ENCODE measurements at regions not wholly inside any gene's neighbourhood (a gene's known extent, or its start where the extent isn't known, plus 50 kb on each side); places are given as distances from the start of the nearest gene placed in this dataset.
A peak's percentile ranks its signal among the peaks of the same experiment; 100 is the strongest.

GRCh38 chr20:6466075-6466810 lies 301.2 kb upstream of the BMP2 start:
- H3K4me3 ChIP-seq (replicated peaks in 1 of 3; ENCODE audit: insufficient read depth in 1 of 3, low read depth in 2 of 3, low read length in 3 of 3), result no peak overlapping the region
- H2AFZ ChIP-seq (ENCODE audit: low read length), result no peak overlapping the region
- H3K79me2 ChIP-seq (ENCODE audit: insufficient read depth, low read length), result no peaks in the 10 kb centered on the region
- peak; percentile 68 for DNase-seq (ENCODE audit: low spot score)
- H3K4me1 ChIP-seq (ENCODE audit: insufficient read depth, low read length), result peaks cover 14% of the 10 kb centered on the region
- H3K4me2 ChIP-seq (ENCODE audit: low read depth, low read length), result no peak overlapping the region
- H3K36me3 ChIP-seq (replicated peaks in 1 of 2; ENCODE audit: control insufficient read depth in 1 of 2, insufficient read depth in 2 of 2, low read length in 2 of 2), result no peaks in the 10 kb centered on the region
- in situ Hi-C loops (cut with HindIII; ENCODE audit: extremely low pct_ligation_motif_present, low pct_unique_long_range_greater_than_20kb), result no loop called here
- FAIRE-seq, result no peak
- no TSS peak for BruUV-seq (replicated peaks)
- ATAC-seq, result peak; percentile 91
- ChIA-PET POLR2A (interaction anchor here (0.8 to 1.5 kb wide), 2 partner anchors 23 to 146 kb away, joined by 3 to 11 read pairs; no protein-coding TSS in a partner anchor), CTCF (ENCODE audit: low intra/inter-chr PET ratio, low total read pairs) (no interaction called here)
- no peaks in the 10 kb centered on the region for H4K20me1 ChIP-seq (ENCODE audit: insufficient read depth, low read length)
- H3K27ac ChIP-seq (ENCODE audit: extremely low read length, insufficient read depth, low read length), result no peak overlapping the region
- WGBS (ENCODE audit: low lambda C conversion rate), result 22% methylated on average over 6 of the region's 6 CpGs
- no peaks in the 10 kb centered on the region for H3K9me3 ChIP-seq (ENCODE audit: low read length)
- no peak overlapping the region for H3K9ac ChIP-seq (ENCODE audit: insufficient read depth, low read depth, low read length)
- intact Hi-C loops (cut with micrococcal nuclease; ENCODE audit: unreplicated experiment), result no loop called here
- H3K27me3 ChIP-seq (ENCODE audit: control insufficient read depth in 1 of 2, insufficient read depth in 2 of 2, low read length in 2 of 2), result no peaks in the 10 kb centered on the region
- peak; percentile 60; the same call in 1 of the 2 replicates for TF ChIP-seq FOXO1 (CRISPR knock-in tag; IDR thresholded peaks at IDR 0.05)
- TF ChIP-seq ZNF563 (CRISPR knock-in tag; IDR thresholded peaks at IDR 0.05), result no peak
- no peak for TF ChIP-seq ZNF18 (CRISPR knock-in tag; IDR thresholded peaks at IDR 0.05; ENCODE audit: insufficient replicate concordance)
- no peak for TF ChIP-seq CTCF (CRISPR knock-in tag; IDR thresholded peaks at IDR 0.05)
- no peak for TF ChIP-seq AKAP8 (CRISPR knock-in tag; IDR thresholded peaks at IDR 0.05)
- no peak for TF ChIP-seq ZNF224 (CRISPR knock-in tag; IDR thresholded peaks at IDR 0.05)
- no peak for TF ChIP-seq ETV6 (CRISPR knock-in tag; conservative IDR thresholded peaks at IDR 0.05)
- TF ChIP-seq ZNF639 (CRISPR knock-in tag; conservative IDR thresholded peaks at IDR 0.05), result no peak
- no peak for TF ChIP-seq GZF1 (CRISPR knock-in tag; IDR thresholded peaks at IDR 0.05)
- TF ChIP-seq FOXA3 (CRISPR knock-in tag; IDR thresholded peaks at IDR 0.05), result peak; percentile 89
- TF ChIP-seq REXO4 (CRISPR knock-in tag; IDR thresholded peaks at IDR 0.05; ENCODE audit: borderline replicate concordance), result no peak
- TF ChIP-seq ZNF331 (CRISPR knock-in tag; IDR thresholded peaks at IDR 0.05), result no peak
- no peak for TF ChIP-seq SPEN (CRISPR knock-in tag; IDR thresholded peaks at IDR 0.05; ENCODE audit: low read depth)
- TF ChIP-seq ZSCAN31 (CRISPR knock-in tag; IDR thresholded peaks at IDR 0.05; ENCODE audit: low read depth), result no peak
- no peak for TF ChIP-seq ZNF792 (CRISPR knock-in tag; IDR thresholded peaks at IDR 0.05)
- no peak for TF ChIP-seq GABPA (IDR thresholded peaks at IDR 0.05; ENCODE audit: low read depth, low read length)
- TF ChIP-seq GABPA (CRISPR knock-in tag; IDR thresholded peaks at IDR 0.05; ENCODE audit: low read depth), result peak; percentile 47; the same call in 1 of the 2 replicates
- TF ChIP-seq SOX5 (CRISPR knock-in tag; IDR thresholded peaks at IDR 0.05; ENCODE audit: borderline replicate concordance), result peak; percentile 54; the same call in 1 of the 2 replicates
- 0 out of 2 replicates have a peak, but pooled peaks have one; percentile 14 for TF ChIP-seq KDM6A (CRISPR knock-in tag; IDR thresholded peaks at IDR 0.05; ENCODE audit: low read depth)
- no peak for TF ChIP-seq KAT2B (IDR thresholded peaks at IDR 0.05; ENCODE audit: borderline replicate concordance, low read depth, low read length)
- no peak for TF ChIP-seq ZNF547 (CRISPR knock-in tag; IDR thresholded peaks at IDR 0.05)
- TF ChIP-seq MXD3 (CRISPR knock-in tag; IDR thresholded peaks at IDR 0.05), result no peak
